ENCODE measurements at regions not wholly inside any gene's neighbourhood (a gene's known extent, or its start where the extent isn't known, plus 50 kb on each side); places are given as distances from the start of the nearest gene placed in this dataset.

DNA sequence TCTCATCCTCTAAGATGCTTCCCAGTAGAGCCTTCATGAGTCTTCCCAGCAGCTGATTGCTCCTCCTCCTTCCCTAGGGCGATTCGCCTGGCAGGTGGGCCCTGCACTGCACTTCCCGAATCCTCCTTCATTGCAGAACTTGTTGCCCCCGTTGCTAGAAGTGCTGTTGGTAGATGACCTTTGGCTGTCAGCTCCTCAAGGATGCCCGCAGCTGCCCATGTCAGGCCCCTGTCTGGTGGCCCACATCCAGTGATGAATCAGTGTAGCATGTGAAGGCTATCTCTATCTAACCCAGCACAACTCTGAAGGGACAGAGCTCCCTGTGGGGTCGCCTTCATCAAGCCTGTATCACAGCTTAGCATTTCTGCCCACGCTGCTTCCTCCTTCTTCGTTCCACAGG lies 52.1 kb upstream of the F3 start:
- no peak for TF ChIP-seq FOXA1 (IDR thresholded peaks at IDR 0.05)
- no peak for TF ChIP-seq SUZ12 (IDR thresholded peaks at IDR 0.05)
- TF ChIP-seq ELF4 (IDR thresholded peaks at IDR 0.05), result no peak
